Spleen (tissue), 7 donors: ENCODE measurements at regions not wholly inside any gene's neighbourhood (a gene's known extent, or its start where the extent isn't known, plus 50 kb on each side); places are given as distances from the start of the nearest gene placed in this dataset.

Source experiments
- CTCF ChIP-seq, 11 experiments: fragments of 200-600 bp in 7 of 11; fragments of 450-650 bp in 4 of 11; sonication (generic) in 4 of 11; IDR thresholded peaks in 8 of 11; conservative IDR thresholded peaks in 3 of 11; 1 replicate in 7 of 11; 2 replicates in 4 of 11; pipeline versions ENCODE4 v1.4.0 to v1.8.0; 2016 to 2021; ENCODE audit warnings: antibody characterized with exemption in 11 of 11, inconsistent platforms in 4 of 11, mild to moderate bottlenecking in 1 of 11
- POLR2A ChIP-seq, 3 donors: fragments of 450-650 bp; IDR thresholded peaks; one replicate each; pipeline ENCODE4 v1.5.1; 2017; ENCODE audit warnings: antibody characterized with exemption in 3 of 3, mild to moderate bottlenecking in 1 of 3
- POLR2AphosphoS5 ChIP-seq, 3 donors: sonication (generic); formaldehyde crosslinking; IDR thresholded peaks; one replicate each; pipeline ENCODE4 v1.5.1; 2017; ENCODE audit warnings: antibody characterized with exemption in 3 of 3
- donor health status: DM: no; HTN: no; CAD: no; lungs with moderate emphysema.
- donor health status: DM: no; HTN: no; CAD: no.
- donor health status: DM: no; HTN: no; CAD: no.

DNA sequence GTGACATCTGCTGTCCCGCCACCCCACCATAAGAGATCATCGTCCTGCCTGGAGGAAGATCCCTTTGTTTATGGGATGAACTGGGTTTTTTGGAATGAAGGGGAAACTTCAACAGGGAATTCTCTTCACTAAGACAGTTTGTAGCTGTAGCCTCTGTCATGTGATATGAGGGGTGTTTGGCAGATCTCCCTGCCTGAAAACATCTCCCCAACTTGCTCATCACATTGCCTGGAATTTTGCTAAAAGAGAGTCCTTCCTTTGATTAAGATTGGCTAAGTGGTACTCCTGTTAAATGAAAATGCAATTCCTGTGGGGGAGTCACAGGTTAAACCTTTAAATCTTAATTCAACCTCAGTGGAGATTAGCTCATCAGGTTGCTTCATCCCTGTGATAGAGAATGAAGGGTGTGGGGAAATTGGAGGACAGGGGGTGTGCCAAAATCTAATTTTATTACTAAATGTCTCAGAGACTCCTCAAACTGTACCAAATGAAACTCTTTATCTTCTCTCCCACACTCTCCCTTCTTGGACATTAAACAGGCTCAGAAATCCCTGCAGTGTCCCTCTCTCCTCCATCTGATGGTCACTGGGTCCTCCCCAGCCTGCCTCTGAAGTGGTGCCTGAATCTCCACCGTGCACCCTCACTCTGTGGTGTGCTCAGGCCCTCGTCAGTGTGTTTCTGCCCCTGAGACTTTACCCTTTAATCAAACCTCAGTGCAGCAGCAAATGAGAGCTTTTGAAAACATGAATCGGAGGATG lies 54.8 kb downstream of the IER5 start:
- TF ChIP-seq CTCF (IDR thresholded peaks at IDR 0.05 in 8 of 11, conservative IDR thresholded peaks at IDR 0.05 in 3 of 11) = no peak
- TF ChIP-seq POLR2AphosphoS5 (IDR thresholded peaks at IDR 0.05) = no peak
- TF ChIP-seq POLR2A (IDR thresholded peaks at IDR 0.05) = no peak
